ENCODE measurements at regions not wholly inside any gene's neighbourhood (a gene's known extent, or its start where the extent isn't known, plus 50 kb on each side); places are given as distances from the start of the nearest gene placed in this dataset.

DNA sequence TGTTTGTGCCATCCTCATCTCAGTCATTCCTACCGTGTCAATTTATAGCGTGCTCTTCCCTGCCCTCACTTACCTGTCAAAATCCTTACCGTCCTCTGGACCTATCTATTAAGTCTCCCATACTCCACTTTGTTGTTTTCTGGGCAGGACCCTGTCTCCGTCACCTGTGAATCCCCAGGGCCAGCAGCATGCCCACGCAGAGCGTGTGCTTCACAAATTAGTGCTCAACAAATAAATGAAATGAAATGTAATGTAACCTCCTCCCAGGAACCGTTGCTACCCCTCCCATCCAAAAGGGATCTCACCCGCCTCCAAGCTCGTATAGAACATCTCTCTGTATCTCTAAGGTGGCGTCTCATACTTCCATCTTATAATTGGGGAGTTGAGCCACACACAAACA is 589.9 kb upstream of the MGMT start:
- DNase-seq (ENCODE audit: low read depth), result no peak

DNA sequence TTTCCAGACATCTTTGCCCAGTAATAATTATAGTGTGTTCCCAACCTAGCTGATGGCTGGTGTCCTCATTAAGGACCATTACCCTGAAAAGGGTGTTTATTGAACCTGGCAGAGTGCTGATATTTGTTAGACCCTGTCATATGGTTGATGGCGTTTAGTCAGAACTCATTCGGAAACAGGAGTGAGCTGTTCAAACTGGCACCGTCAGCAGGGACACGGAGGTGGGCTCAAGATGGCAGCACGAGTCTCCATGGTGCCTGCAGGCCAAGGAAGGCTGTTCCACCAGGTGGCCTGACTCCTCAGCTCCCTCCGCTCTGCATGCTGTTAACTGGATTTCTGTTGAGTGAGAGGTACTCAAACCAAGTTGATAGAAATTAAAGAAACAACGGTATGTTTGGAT is 589.1 kb upstream of the MGMT start:
- no peak for DNase-seq (ENCODE audit: low read depth)

DNA sequence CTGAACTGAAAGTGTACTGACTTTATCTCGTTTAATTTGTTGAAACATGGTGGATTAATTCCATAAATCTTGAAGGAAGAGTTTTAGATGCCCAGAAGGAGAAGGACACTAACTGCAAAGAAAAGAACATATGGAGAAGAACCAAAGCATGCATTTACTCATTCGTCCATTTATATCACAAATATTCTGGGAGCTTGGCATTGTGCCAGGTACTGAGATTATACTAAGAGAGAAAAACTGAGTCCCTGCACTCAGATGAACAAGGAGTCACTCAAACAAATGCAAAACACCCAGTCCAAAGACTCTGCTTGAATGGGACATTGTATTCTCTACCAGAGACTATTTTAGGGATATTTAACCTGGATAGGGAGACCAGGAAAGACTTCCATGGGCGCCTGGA is 588.0 kb upstream of the MGMT start:
- no peak for DNase-seq (ENCODE audit: low read depth)

DNA sequence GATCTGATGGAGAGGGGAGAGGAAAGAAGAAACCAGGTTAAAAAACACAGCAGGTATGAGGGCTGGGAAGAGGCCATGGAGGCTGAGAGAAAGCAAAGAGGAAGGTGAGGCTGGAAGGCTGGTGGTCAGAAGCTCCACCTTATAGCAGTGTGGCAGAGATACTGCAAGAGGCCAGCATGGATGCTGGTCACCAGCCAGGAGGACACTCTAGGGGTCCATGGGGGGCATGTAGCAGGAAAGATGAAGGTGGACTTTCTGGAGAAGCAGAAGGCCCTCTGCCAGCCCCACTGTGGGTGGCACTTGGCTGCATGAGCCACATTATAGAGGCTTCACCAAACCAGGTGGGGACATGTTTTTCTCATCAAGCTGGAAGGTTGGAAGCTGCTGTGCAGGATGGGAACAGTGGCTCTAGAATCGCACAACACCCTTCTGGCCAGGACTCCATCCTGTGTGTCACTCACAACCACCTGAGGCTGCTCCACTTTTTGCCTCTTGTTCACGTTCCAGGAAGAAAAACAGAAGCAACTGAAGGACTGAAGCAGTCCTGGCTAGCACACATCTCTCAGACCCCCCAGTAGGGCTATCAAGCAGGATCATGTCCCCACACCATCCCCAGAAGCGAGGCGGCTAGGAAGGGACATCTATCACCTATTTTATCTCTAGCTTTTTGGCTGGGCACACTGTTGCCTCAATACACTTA is 587.5 kb upstream of the MGMT start:
- DNase-seq (ENCODE audit: low read depth), result no peak

DNA sequence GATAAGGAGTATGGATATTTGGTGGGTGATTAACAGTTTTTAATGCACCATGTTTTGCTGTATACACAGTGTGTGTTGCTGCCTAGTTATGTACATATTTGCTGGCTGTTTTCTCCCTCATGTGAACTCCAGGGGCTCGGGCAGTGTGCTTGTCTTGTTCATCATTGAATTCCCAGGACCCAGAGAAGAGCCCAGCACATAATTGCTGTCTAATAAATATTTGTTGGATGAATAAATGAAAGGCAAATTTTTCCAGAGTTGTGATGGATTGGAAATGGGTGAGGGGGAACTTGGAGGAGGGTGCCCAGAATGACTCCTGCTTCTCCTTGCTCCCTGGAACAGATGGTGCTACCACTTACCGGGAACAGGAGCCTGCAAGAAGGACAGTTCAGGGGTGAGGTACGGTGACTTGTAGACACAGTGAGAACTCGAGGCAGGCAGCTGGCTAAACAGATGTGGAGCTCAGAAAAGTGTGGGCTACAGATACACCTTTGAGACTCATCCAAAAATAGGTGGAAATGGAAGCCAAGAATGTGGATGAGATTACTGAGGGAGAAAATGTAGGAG is 586.8 kb upstream of the MGMT start:
- no peak for DNase-seq (ENCODE audit: low read depth)

DNA sequence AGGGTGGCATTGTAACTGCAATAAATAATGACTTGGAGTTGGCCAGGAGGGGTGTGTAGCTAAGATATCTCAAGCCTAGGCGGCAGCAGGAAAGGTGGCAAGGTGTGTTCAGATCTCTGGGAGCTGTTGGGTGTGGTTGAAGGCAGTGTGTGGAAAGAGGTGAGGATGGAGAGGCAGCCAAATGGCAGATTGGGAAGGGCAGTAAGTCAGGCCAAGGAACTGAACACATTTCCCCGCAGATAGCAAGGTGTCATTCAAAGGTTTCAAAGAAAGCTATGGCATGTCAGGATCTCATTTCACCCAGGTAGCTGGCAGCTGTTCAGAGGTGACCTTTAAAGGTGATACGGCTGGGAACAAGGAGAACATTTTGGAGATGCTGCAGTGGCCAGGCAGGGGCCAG is 586.0 kb upstream of the MGMT start:
- DNase-seq (ENCODE audit: low read depth), result no peak

DNA sequence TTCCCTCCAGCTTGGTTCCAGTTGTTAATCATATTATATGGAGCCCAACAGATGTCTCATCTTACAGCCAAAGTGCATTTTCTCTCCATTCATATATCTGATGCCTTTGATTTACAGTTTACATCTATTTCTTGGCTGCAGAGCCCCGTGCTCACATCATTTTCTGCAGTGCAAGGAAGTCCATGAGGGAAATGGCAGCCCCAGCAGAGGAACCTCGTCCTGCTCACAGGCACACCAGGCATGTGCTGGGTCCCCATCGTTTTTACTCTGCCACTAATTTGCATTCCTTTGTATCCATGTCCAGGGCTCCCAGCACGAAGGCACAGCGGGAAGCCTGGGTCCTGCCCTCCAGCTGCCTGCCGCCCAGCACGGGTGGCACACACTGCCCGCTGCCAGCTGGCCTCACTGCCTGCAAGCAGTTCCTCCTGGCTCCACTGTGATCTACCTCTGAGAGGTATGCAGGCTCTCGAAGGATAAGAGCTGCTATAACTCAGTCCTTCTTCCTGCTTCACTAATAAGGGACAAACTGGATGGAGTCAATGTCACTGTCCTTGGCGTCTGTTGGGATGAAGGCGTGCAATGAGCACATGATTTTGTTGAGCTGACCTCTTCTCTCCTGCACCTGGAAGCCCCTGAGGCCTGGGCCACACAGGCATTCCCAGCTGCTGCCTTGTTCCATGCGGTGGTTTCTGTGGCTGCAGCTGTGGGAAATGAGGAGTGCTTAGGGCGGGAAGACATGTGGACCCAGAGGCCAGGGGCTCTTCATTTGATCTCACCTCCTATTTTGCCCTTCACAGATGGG is 583.6 kb upstream of the MGMT start:
- no peak for DNase-seq (ENCODE audit: low read depth)

DNA sequence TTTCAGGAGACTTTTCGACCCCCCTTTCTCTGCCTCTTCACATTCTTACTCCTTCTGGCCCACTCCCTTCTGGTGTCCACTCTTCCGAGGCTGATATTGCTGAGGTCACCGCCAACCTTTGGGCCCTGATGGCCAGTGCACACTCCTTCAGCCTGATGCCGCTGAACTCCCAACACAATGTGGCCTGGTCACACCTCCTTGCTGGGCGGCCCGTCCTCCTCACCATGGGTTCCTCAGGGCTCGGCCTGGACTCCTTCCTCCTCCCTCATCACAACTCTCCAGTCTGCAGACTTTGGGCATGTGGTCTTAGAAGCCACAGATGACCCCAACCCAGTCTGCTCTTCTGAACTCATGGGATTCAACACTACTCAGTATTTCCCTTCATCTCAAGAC is 583.0 kb upstream of the MGMT start:
- no peak for DNase-seq (ENCODE audit: low read depth)

DNA sequence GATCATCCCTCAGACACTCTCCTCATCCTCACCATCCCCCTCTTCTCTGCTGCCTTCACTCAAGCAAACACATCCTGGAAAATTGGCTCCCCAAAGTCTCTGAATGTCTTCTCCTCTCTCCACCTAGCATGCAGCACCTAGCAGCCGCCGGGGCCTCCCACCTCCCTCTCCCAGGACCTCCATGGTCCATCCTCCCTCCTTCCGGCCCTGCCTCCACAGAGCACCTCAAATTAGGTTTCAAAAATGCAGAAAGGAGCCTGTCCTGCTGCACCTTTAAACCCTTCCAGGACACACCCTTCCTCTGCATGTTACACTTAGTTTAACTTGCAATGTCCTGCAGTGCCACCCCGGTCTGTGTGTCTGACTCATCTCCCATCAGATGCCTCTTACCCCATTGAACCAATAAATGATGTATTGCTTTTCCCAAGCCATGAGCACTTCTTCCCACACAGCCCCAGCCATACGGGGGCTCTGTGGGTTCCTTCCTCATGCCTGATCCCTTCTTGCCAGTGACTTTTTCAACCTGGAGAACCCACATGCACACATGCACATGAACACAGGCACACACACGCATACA is 582.5 kb upstream of the MGMT start:
- no peak for DNase-seq (ENCODE audit: low read depth)

DNA sequence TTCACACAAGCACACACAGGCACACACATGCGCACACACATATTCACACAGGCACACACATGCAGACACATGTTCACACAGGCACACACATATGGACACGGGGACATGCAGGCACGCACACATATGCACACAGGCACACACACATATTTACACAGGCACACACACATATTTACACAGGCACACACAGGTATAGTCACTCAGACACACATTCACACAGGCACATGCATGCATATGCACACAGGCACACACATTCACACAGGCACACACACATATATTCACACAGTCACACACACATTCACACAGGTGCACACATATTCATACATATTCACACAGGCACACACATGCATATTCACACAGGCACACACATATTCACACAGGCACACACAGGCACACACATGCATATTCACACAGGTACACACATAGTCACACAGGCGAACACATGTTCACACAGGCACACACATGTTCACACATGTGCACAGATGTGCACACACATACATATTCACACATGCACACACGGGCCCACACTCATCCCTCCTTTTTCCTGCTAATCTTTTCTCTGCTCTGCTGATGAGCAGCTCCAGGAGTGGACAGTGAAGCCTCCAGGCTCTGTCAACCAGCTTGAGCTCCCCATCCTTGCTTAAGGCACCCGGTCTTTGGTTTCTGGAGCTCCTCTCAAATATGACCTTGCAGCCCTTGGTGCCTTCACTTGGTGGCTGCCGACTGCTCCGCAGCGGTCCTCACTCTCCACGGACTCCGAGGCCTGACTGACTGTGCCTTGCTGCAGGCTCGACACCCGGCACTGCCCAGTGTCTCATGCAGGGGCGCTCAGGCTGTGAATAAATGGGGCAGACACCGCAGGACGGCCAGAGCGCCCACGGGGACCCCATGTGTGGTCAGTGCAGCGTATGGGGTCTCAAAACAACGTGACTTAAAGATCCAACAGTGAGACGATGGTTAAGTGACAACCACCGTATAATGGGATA is 581.2 kb upstream of the MGMT start:
- no peak for DNase-seq (ENCODE audit: low read depth)

DNA sequence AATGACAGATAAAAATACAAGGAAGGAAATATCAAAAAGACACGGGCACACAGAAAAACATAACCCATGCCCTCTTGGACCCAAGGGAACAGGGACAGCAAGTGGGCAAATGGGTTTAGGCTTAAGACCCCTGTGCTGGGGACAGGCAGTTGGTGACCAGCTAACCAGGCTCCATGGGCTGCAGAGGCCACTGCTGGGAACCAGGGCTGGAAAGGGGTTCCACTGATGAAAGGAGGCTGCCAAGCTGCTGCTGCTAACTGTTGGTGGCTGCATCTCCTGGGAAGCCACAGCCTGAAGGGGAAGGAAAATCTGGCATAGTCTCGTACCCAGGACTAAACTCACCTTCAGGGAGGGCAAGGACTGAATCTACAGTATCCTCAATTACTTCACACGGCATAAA is 579.2 kb upstream of the MGMT start:
- DNase-seq (ENCODE audit: low read depth), result no peak

DNA sequence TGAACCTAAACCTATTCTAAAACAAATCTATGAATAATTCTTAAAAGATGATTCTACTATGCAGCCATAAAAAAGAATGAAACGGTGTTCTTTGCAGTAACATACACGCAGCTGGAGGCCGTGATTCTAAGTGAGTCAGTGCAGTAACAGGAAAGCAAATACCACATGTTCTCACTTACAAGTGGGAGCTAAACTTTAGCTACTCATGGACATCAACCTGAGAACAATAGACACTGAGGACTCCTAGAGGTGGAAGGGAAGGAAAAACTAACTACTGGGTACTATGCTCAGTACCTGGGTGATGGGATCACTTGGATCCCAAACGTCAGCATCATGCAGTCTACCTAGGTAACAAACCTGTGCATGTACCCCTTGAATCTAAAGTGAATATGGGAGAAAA is 575.0 kb upstream of the MGMT start:
- DNase-seq (ENCODE audit: low read depth), result no peak

DNA sequence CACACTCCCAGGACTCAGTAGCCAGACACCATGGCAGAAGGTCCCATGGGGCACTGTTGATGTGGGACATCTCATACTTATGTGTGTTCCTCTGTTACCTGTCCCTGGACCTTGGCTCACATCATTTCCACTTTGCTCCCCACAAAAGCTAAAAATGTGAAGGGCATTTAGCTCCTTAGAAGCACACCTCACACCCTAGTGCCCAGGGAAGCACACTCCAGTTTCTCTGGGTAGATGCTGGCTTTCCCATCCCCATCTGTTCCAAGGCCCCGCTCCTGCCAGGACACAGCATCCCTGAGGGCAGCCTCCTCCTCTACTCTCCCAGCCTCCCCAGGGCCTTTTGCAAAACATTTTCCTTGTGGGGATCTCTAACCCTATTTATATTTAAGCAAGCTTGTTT is 572.4 kb upstream of the MGMT start:
- no peak for DNase-seq (ENCODE audit: low read depth)

DNA sequence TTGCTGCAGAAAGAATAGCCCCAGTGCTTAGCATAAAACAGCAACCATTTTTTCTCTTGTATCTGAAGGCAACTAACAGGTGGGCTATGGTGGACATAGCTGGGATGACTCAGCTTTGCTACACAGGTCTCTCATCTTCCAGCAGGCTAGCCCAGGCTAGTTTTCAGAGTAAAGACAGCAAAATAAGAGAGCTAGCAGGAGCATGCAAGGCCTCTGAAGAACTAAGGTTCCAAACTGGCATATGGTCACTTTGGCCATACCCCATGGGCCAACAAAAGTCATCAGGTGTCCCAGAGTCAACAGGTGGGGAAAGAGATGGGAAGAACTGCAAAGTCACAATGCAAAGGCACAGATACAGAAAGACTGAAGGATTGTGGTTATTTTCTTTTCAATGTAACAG is 571.6 kb upstream of the MGMT start:
- no peak for DNase-seq (ENCODE audit: low read depth)

DNA sequence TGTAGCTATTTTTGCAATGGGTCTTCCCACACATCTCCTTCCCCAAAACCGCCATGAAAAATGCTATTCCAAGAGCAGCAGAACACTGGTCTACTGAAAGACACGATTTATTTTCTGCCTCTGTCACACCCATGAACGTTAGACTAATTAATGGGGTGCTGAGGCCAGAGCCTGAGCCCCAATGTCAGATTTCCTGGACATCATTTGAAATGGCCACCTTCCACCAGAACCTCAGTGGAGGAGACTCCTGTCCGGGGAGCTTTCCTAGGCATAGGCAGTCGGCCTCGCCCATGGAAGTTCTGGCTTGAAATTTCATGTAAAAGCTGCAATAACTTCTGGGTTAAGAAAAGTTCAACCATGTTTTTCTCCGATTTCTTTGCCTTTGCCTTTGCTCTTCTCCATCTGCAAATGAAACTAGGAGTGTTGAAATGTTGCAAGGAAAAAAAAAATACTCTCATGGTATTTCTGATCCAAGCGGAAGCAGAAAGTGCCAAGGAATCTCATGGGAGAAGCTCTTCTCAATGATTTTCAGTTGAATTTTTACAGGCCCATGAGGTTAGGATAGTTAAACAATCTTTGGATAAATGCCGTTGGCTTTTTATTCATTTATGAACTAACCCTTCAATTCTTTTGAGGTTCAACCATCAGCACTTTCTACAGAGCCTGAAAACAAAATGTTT is 570.8 kb upstream of the MGMT start:
- DNase-seq (ENCODE audit: low read depth), result no peak

DNA sequence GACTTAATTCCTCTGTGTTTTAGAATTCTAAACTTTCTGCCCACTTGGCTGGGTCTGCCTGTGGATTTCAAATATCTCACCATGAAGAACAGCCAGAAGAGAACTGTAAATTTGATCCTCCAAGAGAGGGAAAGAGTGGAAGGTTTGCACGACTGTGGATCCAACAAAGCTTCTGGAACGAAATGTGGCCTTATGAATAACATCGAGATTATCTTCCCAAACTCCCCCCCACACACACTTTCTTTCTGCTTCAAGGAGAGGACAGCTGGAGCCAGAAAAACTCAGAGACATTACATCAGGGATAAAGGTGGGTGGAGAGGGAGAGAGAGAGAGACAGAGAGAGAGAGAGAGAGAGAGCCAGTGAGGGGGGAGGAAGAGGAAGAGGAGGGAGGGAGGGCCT is 570.1 kb upstream of the MGMT start:
- no peak for DNase-seq (ENCODE audit: low read depth)

DNA sequence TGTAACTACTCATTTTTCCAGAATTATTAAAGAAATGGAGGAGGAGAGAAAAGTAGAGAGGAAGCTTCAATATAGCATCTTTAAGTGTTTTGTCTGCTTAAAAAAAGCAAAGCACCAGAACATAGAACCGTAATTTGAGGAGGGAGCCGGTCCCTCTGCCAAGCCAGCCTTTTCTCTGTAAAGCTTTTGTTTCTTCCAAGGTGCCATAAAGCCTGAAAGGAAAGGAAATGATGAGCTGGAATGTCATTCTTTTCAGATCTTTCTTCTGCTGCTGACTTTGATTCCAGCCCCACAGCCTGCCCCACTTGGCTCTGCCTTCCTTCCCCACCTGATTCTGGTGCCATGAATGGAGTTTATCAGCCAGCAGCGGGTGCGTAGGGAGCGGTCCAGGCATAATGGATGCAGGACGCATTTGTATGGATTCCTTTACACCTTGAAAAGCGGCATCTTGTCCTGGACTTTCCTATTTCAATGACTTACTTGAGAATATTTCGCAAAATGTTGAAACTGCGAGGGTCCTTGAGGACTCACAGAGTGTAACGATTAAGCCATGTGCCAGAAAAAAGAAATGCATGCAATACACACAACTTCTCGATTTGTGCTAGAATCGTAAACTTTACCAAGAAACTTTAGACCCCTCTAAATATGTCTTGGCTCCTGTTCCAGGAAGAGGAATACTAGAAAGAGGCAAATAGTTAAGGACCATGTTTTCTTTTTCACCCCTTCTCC is 569.5 kb upstream of the MGMT start:
- DNase-seq (ENCODE audit: low read depth), result no peak

DNA sequence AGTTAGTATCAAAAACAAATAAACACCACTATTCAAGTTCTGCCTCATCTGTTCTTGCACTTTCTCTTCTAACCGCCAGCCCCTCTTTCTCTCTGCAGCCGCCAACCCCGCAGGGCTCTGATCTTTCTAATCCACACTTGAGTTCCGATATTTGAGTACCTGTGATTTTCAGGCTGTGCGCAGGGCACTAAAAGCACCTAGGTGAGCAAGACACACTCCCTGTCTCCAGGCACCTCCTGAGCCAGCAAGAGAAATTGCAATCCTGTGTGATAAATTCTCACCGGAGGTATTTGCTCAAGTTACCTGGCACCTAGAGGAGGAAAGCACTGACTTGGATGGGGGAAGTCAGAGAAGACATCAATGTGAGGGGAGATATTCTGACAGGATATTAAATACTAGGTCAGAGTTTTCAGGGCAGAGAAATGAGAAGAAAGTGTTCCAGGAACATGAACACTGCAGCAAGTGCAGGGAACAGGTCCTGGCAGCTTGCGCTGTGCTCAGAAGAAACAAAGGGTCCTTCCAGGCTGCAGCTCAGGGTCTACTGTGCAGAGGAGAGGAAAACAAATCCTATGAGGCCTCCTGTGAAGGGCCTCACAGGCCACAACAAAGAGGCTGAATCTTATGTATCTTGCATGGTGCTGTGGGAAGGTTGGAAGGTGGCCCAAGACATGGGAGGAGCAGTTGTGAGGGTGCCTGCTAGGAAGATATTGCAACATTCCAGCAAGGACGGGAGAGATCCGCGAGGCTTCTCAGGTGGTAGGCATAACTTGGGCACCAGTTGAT is 568.7 kb upstream of the MGMT start:
- no peak for DNase-seq (ENCODE audit: low read depth)

DNA sequence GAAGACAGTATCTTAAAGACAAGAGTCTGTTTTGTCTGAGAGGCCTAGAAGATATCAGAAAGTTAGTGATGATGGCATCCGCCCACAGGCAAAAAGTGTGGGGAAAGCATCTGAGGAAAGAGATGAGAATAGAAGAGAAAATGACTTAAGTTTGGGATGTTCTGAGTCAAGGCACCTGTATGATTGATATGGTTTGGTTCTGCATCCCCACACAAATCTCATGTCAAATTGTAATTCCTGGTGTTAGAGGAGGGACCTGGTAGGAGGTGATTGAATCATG is 568.2 kb upstream of the MGMT start:
- DNase-seq (ENCODE audit: low read depth), result no peak

DNA sequence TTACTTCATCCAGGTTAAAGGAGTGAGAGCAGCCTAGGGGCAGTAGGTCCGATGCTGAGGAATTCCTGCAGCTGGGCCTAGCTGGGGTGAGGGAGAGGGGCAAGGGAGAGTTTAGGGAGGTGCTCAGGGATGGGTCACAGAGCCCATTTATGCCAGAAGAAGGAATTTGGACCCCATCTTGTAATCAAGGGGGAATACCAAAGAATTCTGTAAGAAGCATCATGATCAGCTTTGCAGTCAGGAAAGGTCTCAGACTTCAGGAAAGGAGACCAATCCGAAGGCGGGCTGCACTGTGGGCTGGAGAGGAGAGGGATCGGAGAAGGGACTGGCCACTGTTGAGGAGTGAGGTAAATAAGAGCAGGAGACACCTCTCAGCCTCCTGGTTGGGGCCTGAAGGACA is 566.6 kb upstream of the MGMT start:
- no peak for DNase-seq (ENCODE audit: low read depth)

All from stimulated activated CD8-positive, alpha-beta memory T cell treated with anti-CD3 and anti-CD28 coated beads, Interleukin-15, amount 100 ng/mL, for 24 hours (primary cell).